T-helper 22 cell (primary cell): ENCODE measurements at regions not wholly inside any gene's neighbourhood (a gene's known extent, or its start where the extent isn't known, plus 50 kb on each side); places are given as distances from the start of the nearest gene placed in this dataset.

ENCODE experiments used
- DNase-seq: peaks from one replicate; pipeline ENCODE4 v3.0.0-alpha.2; 2020; ENCODE audit warnings: low read depth

DNA sequence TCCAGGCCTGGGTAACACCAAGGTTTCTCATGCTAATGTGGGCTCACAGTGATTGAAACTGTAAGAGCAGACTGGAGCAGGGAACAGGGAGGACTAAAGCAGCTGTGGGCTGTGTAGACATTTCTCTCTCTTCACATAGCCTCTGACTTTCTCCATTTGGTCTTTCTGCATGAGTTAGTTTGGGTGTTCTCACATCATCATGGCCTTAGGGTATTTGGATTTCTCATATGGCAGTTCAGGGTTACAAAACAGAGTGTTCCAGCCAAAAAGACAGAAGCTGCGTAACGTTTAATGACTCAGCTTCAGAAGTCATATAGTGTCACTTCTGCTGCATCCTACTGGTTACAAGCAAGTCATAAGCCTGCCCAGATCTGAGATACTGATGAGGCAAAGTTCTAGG is 52.0 kb upstream of the OSBPL8 start:
- no peak for DNase-seq

DNA sequence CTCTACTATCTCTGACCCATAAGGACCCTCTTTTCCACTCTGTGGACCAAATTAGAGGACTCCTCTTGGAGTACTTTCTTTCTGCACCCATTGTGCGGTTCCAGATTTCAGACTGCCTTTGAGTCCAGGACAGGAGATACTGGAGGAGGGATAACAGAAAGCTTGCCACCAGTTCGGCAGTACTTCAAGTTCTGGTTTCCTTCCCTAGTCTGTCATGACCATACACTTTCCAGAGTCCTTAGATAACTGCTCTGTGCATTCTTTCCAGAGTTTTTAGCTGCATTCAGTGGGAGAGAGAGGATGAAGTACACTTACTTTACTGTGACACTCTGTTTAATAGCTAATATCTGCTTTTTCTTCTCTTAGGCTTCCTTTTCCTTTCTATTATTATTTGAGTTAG is 54.8 kb upstream of the OSBPL8 start:
- no peak for DNase-seq

DNA sequence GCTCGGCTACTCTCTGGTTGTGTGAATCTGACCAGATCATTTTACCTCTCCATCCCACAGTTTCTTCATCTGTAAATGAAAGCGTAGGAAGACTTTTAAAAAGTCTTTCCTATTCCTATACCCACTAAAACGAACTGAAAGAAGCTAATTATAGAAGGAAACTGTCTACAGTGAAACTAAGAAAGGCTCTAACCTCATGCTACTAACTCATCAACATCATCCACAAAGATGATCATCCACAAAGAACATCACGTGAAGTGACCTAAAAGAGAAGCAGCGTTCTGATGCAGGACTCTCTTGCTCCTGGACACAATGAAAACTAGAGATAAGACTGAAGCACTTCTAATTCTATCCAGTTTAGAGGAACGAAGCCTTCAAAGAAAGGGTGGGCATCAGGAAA is 58.5 kb upstream of the OSBPL8 start:
- no peak for DNase-seq

DNA sequence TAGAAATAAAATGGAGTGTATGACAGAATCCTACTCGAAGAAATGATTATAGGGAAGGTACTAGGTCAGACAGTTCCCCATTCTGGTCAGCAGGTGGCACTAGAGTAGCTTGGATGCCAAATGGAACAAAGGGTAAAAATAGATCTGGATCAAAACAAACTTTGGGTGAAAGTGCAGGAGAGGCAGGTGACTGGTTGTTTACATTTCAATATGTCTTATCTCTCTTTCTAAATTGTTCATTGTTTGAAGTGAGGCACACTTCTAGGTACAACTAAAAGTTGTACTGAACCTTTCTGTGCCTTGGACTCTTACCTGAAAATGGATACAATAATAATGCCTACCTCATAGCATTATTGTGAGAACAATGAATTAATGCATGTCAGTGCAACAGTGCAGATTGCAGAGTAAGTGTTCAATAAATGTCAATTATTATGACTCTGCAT is 62.0 kb upstream of the OSBPL8 start:
- peak; percentile 31 for DNase-seq

DNA sequence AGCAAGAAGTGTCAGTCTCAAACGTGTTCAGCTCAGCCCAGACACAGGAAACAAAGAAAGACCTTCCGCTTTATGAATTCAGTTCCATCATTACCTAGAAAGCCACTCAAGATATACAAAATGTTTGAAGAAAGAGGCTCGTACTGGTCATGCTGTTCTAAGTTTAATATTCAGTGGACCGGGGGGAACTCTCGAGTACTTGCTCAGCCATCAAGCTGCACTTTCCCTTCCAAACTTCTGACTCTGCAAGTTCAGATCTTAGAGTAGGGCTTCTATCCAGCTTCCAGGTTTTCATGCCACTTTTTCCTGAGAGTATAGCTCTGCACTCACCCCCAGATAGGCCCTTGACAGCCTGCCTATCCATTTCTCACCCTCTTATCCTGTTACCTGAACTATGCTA is 62.8 kb upstream of the OSBPL8 start:
- DNase-seq = no peak

DNA sequence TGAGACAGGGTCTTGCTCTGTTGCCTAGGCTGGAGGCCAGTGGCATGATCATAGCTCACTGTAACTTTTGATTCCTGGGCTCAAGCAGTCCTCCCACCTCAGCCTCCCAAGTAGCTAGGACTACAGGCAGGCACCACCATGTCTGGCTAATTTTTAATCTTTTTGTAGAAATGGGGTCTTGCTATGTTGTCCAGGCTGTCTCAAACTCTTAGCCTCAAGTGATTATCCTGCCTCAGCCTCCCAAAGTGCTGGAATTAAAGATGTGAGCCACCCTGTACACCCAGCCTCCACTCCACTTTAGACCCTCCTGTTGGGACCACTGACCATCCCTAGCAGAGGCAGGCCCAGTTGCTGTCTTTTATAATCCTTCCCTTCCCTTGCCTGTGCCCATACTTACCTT is 63.3 kb upstream of the OSBPL8 start:
- DNase-seq = no peak

DNA sequence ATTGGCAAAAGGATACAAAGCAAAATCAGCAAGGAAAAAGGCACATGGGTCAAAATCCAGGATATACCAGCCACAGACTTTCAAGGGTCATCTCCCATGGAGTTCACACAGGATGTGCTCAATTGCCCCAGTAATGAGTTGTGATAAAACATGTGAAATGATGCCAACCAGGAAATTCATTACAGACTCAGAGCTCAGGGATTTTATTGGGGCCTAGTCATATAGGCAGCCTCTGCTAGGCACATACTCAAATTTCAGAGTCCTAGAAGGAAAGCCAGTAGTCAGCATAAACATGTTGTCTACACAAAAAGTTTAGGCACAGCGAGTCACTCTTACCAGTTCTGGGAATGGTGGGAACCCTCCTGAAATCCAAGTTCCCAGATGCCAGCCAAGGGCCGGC is 64.4 kb upstream of the OSBPL8 start:
- no peak for DNase-seq

DNA sequence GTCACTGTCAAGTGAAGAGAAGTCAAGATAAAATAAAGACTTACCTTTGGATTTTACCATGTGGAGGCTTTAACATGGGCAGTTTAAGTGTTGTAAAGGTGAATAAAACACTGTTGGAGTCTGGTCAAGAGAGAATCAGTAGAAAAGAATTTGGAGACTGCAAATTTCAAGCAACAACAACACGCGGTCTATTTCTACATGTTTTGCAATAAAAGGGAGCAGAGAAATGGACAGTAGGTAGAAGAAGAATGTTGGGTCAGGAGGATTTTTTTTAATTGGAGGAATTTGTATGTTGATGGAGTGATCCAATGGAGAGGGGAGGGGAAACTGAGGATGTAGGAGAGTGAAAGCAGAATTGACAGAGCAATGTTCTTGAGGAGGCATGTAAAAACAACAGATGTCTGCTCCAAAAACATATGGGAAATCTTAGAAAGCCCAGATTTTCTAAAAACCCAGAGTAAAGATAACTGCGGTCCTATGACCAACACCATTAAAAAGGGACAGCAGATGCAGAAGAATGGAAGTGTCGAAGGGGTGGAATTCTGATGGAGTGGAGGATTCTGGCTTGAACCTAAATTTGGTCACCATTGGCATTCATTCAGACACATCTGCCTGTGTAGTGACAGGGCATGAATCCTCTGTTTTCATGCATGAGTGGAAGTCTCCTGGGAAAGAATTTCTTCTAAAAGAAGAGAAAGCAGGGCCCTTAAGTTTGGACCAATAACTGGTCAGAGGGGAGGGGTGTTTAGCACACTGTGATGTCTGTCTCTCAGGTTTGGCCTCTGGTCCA is 68.0 kb upstream of the OSBPL8 start:
- DNase-seq = no peak

DNA sequence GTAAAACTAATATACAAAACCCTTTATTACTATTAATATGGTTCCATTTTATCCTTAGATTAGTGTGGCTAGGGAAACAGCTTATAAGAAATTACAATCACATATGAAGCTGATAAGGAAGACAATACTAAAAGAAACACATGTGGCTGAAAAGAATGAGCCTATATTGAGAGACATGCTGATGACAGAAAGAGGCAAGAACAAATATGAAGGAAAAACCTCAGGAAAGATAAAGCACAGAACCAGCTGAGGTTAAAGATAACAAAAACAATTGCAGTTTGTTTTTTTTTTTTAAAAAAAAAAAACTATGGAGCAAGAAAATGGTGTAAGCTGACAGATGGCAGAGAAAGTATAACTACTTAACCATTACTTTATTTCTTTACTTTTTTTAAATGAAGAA is 69.2 kb upstream of the OSBPL8 start:
- no peak for DNase-seq

DNA sequence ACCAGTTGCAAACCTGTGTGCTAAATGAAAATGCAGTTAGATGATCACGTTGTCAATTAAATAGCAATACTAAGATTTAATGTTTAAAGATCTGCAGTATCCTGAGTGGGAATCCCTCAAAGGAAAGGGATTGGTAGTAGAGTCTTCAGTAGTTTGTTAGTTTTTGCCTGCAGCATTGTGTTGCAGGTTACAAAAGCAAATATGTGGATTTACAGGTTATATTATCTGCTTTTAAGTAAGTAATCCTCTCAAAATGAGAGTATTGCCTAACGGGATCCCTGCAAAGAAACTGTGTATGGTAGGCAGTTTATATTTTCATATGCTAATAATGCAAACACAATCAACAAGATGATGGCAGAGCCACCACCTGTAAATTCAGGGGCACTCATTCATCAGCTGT is 72.2 kb upstream of the OSBPL8 start:
- DNase-seq = no peak

DNA sequence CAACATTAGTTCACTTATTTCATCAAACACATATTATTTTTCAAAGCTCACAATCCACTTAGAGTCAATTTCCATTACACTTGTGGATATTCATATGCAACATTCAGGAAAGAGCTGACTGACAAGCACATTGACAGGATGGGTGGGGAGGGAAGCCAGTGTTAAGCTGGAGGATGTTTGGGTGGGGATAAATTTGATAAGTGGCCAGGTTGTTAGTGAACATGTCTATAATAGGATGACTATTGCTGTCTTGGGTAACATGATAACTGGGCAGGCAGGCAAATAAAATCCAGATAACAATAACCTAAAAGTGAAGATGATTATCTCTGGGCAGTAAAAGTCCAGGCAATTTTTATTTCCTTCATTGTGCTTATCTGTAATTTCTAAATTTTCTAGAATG is 73.8 kb upstream of the OSBPL8 start:
- no peak for DNase-seq

DNA sequence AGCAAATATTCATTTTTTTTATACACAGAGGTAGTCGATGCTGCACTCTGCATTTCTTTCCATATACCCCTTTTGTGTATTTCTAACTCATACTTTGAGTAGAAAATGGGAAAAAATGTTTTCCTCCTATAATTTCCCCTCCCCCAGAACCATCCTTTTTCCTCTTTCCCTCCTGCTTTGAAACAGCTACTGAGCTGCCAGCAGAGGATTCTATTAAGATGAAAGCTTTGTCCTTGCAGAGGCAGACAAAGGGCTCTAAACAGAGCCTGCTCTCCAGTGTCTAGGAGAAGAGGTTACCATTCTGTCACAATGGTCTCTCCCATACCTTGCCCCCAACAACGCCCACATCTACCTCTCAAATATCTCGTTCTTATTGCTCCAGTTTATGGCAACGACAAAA is 74.6 kb upstream of the OSBPL8 start:
- no peak for DNase-seq

DNA sequence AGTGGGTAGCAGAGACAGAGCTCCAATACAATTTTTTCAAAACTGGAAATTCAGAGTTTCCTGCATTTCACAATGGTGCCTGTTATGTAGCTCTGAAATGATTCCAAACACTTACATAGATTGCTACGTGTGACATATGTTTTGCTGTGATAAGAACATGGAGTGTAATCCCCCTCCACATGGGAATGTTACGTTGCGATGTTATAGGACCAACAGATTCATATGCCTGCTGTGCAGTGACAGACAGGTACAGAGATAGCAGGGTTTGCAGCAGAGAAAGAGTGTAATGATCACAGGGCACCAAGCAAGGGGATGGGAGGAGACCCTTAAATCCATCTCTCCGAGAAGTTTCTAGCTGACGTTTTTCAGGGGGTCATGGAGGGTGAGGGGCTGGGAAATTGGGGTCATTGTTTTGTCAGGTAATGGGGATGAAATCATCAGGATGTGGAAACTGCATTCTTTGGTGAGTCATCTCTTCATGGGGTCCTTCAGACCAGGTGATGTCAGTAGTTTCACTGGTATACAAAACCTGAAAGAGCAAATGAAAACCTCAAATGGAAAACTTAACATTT is 76.6 kb upstream of the OSBPL8 start:
- no peak for DNase-seq

DNA sequence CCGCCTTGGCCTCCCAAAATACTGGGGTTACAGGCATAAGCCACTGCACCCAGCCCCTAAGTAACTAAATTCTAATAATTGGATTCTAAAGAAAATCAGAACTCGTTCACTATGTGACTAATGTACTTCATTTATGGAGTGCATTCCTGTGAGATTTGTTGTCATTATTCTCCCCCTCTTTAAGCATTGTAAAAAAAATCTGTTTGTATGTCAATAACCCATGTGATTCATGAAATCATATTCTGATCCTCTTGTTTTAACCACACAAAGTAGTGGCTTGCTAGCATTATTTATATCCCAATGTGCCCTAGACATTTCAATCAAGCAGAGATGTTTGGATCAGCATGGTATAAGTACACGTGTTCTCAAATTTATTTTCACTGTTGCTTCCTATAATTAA is 78.2 kb upstream of the OSBPL8 start:
- no peak for DNase-seq

DNA sequence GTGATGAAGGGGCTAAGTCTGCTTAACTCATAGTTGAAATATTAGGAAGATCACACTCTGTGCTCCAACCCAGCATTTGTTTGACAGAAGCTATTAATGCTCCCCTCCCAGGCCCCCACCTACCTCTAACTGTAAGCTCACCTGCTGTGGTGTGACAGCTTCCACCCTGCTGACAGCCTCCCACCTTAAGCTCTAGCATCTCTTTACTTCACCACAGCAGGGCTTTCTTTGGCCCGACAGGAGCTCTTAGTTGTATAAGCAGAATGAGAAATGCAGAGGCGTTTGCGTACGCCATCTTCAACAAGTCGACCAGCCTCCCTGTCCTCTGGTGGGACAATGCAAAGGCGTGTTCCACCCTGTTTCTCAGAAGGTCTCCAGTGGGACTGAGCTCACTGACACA is 80.1 kb upstream of the OSBPL8 start:
- DNase-seq = no peak

DNA sequence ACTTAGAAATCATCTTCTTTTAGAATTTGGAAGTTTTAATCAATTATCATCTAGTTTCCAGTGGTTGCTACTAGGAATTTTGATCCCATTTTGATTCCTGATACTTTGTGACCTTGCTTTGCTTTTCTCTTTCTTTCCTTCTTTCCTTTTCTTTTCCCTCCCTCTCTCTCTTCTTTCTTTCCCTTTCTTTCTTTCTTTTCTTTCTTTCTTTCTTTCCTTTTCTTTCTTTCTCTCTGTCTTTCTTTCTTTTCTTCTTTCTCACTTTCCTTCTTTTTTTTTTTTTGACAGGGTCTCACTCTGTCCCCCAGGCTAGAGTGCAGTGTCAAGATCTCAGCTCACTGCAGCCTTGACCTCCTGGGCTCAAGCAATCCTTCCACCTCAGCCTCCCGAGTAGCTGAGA is 81.5 kb upstream of the OSBPL8 start:
- no peak for DNase-seq

DNA sequence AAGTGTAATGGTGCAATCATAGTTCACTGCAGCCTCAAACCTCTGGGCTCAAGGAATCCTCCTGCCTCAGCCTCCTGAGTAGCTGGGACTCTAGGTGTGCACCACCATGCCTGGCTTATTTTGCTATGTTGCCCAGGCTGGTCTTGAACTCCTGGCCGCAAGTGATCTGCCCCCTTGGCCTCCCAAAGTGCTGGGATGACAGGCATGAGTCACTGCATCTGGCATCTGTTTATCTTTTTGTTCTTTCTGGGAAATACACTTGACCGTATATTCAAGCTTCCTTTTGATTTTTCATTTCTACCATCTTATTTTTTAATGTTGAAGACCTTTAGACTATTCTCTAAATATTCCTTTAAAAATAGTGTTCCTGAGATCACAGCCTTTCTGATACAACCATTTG is 82.4 kb upstream of the OSBPL8 start:
- DNase-seq = no peak

DNA sequence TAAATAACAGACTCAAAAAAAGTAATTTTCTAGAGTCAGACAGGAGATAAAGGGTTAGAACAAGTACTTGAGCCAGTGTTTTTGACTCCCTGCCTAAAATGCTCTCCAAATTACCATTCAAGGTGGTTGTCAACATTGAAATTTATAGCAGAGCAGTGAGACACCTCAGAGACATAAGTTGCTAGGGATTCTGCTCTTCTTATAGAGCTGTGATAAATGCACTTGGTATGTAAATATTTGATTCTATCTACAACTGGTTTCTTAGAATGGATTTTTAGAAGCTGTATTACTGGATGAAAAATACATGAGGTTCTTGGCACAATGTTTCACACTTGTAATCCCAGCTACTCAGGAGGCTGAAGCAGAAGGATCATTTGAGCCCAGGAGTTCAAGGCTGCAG is 83.9 kb upstream of the OSBPL8 start:
- DNase-seq = no peak

DNA sequence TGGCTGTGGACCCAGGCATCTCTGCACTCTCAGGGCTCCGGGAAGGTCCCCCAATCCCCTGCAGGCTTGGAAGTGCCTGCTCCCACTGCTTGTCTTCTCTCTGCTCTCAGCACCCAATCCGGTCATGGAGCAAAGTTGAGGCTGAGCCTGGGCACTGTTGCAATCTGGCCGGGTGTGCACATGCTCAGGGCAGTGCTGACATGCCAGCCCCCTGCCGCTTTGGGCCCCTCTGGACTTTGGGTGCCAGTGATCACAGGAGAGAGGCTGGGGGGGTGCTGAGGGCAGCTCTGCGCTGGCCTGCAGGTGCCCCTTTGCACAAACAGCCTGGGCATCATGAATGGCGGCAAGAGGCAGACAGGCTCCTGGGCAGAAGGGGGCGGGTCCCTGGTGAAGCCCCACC is 85.4 kb upstream of the OSBPL8 start:
- DNase-seq = no peak

DNA sequence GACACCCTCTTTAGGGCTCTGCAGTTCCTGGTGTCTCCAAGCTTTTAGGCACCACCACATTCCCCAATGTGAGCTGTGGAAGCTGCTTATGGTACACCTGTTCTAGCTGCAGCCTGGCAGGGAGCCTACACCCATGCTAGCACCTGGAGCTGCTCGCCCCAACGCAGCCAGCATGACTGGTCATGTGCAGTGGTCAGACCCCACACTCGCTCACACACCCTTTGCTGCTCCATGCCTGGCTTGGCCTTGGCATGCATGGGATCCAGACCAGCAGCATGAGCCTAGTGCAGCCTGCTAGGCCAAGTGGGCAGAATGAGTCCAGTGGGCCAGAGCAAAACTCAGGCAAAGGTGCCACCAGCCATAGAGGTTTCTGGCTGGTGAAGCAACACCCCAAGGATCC is 86.4 kb upstream of the OSBPL8 start:
- no peak for DNase-seq

DNA sequence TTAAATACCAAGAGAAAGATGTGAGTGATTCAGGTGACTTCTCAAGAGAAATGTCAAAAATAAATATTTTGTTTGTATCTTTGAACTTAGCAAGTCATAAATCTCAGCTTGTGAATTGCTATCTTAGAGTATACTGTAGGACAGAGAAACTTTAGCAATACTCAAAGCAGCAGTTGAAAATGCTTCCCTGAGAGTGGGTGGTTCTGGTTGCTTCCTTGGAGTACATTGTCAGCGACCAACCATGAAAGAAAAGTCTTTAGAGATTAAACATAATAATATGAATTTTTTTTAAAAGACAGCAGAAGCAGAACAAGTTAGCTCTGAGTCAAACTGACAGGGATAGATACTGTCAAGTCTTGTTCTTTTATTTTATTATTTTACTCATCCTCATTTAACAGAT is 86.8 kb upstream of the OSBPL8 start:
- DNase-seq = no peak

DNA sequence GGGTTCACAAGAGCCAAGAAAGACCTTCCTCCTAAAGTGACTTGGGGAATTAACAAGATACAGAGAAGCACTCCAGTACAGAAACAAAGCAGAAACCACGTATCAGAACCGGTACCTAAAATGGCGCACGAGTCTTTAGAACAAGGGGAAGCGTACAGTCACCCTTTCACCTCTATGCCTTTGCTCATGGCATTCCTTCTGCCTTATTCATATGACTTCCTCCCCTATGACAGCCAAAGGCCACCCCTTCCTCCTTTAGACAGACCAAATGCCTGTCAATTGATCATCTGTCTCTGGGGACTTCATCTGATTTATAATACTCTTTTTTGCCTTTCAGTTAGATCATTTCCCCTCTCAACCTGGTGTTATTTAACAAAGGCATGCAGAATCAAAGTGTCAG is 89.5 kb upstream of the OSBPL8 start:
- DNase-seq = no peak

DNA sequence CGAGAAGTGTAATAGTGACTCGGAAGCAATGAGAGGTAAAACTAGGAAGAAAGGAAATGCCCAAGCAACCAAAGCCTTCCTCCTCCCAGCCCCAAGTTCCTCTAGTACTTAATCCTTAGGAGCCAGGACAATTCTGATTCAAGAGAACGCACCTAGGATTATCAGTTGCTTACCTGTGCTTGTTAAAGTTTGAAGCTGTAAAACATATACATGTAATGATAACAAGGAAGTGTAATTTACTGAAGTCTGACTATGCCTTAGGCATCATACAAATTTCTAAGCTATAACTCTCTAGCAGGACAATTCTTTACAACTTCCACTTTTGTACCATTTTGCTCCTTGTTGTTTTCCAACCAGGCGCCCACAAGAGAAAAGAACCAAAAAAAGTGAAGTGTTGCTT is 92.8 kb upstream of the OSBPL8 start:
- DNase-seq = no peak

DNA sequence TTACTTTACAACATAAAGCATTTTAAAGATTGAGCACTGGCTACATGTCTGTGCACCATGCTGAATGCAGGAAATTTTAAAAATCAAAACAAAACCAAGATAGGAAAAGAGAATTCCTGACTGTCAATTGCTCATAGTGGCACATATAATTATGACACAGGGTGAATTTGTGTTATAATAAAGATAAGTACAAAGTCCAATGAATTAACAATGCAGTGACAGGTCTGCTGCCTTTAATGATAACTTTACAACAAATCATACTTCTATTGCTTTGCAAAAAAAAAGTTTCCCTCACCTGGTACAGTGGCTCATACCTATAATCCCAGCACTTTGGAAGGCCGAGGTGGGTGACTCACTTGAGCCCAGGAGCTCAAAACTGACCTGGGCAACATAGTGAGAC is 93.8 kb upstream of the OSBPL8 start:
- no peak for DNase-seq
